ENCODE measurements at regions not wholly inside any gene's neighbourhood (a gene's known extent, or its start where the extent isn't known, plus 50 kb on each side); places are given as distances from the start of the nearest gene placed in this dataset.

DNA sequence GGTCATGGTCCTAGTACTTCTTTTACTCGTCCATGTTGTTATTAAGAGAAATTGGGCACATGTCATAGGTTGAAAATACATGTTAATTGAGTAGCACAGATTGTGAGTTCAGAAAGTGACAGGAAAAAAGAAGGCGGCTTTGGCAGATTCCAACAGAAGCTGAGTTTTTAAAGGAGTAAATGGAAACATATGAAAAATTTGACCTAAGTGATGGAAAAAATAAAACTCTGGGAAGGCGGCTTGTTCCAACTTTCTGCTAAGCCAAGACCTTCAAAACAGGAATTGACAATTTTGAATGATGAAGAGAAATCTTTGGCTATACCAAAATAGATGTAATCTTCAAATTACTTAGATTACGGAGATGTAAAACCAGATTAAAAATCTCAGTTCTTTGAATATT lies 868.0 kb downstream of the EPHA4 start:
- Histone ChIP-seq H3K27me3 (ENCODE audit: control insufficient read depth in 1 of 2, insufficient read depth in 2 of 2, low read length in 2 of 2) (no peaks in the 10 kb centered on the region), H3K36me3 (ENCODE audit: insufficient read depth, low read length) (no peaks in the 10 kb centered on the region), H3K27ac (ENCODE audit: low read depth, low read length) (no peak overlapping the region), H3K4me1 (ENCODE audit: insufficient read depth, low read length) (no peaks in the 10 kb centered on the region), H3K4me3 (ENCODE audit: low read depth in 1 of 2, low read length in 2 of 2) (no peak overlapping the region), H3K9me3 (ENCODE audit: low read length) (no peaks in the 10 kb centered on the region), H3K9ac (ENCODE audit: low read length) (no peak overlapping the region)

GRCh38 chr2:220704810-220705209 lies 867.3 kb downstream of the EPHA4 start:
- no peak overlapping the region for H3K9ac ChIP-seq (ENCODE audit: low read length)
- H3K4me1 ChIP-seq (ENCODE audit: insufficient read depth, low read length): no peaks in the 10 kb centered on the region

GRCh38 chr2:220705678-220706077 lies 866.4 kb downstream of the EPHA4 start:
- H3K36me3 ChIP-seq (ENCODE audit: insufficient read depth, low read length): no peaks in the 10 kb centered on the region
- H3K9ac ChIP-seq (ENCODE audit: low read length): no peak overlapping the region
- no peaks in the 10 kb centered on the region for H3K4me1 ChIP-seq (ENCODE audit: insufficient read depth, low read length)
- H3K4me3 ChIP-seq (ENCODE audit: low read depth in 1 of 2, low read length in 2 of 2): no peak overlapping the region
- no peaks in the 10 kb centered on the region for H3K27me3 ChIP-seq (ENCODE audit: control insufficient read depth in 1 of 2, insufficient read depth in 2 of 2, low read length in 2 of 2)
- no peak overlapping the region for H3K27ac ChIP-seq (ENCODE audit: low read depth, low read length)
- no peaks in the 10 kb centered on the region for H3K9me3 ChIP-seq (ENCODE audit: low read length)

More at GRCh38 chr2:220704810-220705209, 867.3 kb downstream of the EPHA4 start:
- Histone ChIP-seq H3K36me3 (ENCODE audit: insufficient read depth, low read length) (no peaks in the 10 kb centered on the region), H3K9me3 (ENCODE audit: low read length) (no peaks in the 10 kb centered on the region), H3K4me3 (ENCODE audit: low read depth in 1 of 2, low read length in 2 of 2) (no peak overlapping the region), H3K27me3 (ENCODE audit: control insufficient read depth in 1 of 2, insufficient read depth in 2 of 2, low read length in 2 of 2) (no peaks in the 10 kb centered on the region), H3K27ac (ENCODE audit: low read depth, low read length) (no peak overlapping the region)

DNA sequence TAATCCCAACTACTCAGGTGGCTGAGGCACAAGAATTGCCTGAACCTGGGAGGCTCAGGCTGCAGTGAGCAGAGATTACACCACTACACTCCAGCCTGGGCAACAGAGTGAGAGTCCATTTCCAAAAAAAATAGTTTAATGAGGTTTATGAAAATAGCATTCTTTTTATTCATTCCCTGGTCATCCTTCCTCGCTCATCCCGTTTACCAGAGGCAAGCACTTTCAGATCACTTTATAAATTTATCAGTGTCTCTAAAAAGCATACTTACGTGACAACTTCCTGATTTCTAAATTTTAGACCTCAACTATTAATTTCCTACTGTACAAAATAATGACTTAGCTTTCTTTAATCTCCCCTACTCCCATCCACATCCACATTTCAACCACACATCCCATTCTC lies 864.8 kb downstream of the EPHA4 start:
- Histone ChIP-seq H3K27ac (ENCODE audit: low read depth, low read length) (no peak overlapping the region), H3K4me1 (ENCODE audit: insufficient read depth, low read length) (no peaks in the 10 kb centered on the region), H3K36me3 (ENCODE audit: insufficient read depth, low read length) (no peaks in the 10 kb centered on the region), H3K4me3 (ENCODE audit: low read depth in 1 of 2, low read length in 2 of 2) (no peak overlapping the region), H3K9me3 (ENCODE audit: low read length) (no peaks in the 10 kb centered on the region), H3K27me3 (ENCODE audit: control insufficient read depth in 1 of 2, insufficient read depth in 2 of 2, low read length in 2 of 2) (no peaks in the 10 kb centered on the region), H3K9ac (ENCODE audit: low read length) (no peak overlapping the region)

DNA sequence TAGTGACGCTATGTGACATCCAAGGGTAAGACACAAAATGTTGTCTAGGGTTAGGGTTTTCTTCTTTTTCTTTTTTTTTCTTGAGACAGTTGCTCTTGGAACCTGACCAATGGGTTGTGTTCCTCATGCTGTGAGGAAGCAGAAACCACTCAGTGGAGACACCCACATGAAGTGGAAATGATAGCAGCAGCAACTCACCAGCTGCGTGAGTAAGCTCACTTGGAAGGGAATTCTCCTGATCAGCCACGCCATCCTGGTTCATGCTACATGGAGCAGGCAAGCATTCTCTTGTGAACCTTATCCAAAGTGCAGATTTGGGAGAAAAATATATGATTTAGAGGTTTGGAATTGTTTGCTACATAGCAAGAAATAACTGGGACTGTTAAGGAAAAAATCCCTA lies 863.7 kb downstream of the EPHA4 start:
- H3K4me1 ChIP-seq (ENCODE audit: insufficient read depth, low read length): no peaks in the 10 kb centered on the region
- H3K27me3 ChIP-seq (ENCODE audit: control insufficient read depth in 1 of 2, insufficient read depth in 2 of 2, low read length in 2 of 2): no peaks in the 10 kb centered on the region
- H3K9me3 ChIP-seq (ENCODE audit: low read length): no peaks in the 10 kb centered on the region
- no peak overlapping the region for H3K4me3 ChIP-seq (ENCODE audit: low read depth in 1 of 2, low read length in 2 of 2)
- H3K27ac ChIP-seq (ENCODE audit: low read depth, low read length): no peak overlapping the region
- no peak overlapping the region for H3K9ac ChIP-seq (ENCODE audit: low read length)
- H3K36me3 ChIP-seq (ENCODE audit: insufficient read depth, low read length): no peaks in the 10 kb centered on the region

DNA sequence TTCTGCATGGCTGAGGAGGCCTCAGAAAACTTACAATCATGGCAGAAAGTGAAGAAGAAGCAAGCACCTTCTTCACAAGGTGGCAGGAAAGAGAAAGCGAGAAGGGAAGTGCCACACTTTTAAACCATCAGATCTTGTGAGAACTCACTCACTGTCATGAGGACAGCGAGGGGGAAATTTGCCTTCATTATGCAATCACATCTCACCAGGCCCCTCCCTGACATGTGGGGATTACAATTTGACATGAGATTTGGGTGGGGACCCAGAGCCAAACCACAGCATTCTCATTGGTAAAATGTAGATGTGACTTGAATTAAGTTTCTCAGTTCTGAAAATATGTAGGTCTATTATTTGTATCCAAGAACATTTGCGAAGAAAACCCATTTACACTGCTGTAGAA lies 854.8 kb downstream of the EPHA4 start:
- no peaks in the 10 kb centered on the region for H3K27me3 ChIP-seq (ENCODE audit: control insufficient read depth in 1 of 2, insufficient read depth in 2 of 2, low read length in 2 of 2)
- H3K4me3 ChIP-seq (ENCODE audit: low read depth in 1 of 2, low read length in 2 of 2): no peak overlapping the region
- H3K36me3 ChIP-seq (ENCODE audit: insufficient read depth, low read length): no peaks in the 10 kb centered on the region
- H3K27ac ChIP-seq (ENCODE audit: low read depth, low read length): no peak overlapping the region
- H3K4me1 ChIP-seq (ENCODE audit: insufficient read depth, low read length): no peaks in the 10 kb centered on the region
- no peaks in the 10 kb centered on the region for H3K9me3 ChIP-seq (ENCODE audit: low read length)
- no peak overlapping the region for H3K9ac ChIP-seq (ENCODE audit: low read length)

- Histone ChIP-seq H3K4me3 (ENCODE audit: low read depth in 1 of 2, low read length in 2 of 2) (no peak overlapping the region), H3K9me3 (ENCODE audit: low read length) (peaks cover 3% of the 10 kb centered on the region), H3K27me3 (ENCODE audit: control insufficient read depth in 1 of 2, insufficient read depth in 2 of 2, low read length in 2 of 2) (no peaks in the 10 kb centered on the region), H3K4me1 (ENCODE audit: insufficient read depth, low read length) (no peaks in the 10 kb centered on the region), H3K36me3 (ENCODE audit: insufficient read depth, low read length) (no peaks in the 10 kb centered on the region), H3K27ac (ENCODE audit: low read depth, low read length) (no peak overlapping the region), H3K9ac (ENCODE audit: low read length) (no peak overlapping the region)
These were observed 835.3 kb downstream of the EPHA4 start for GRCh38 chr2:220736778-220737177.

- peaks cover 3% of the 10 kb centered on the region for H3K9me3 ChIP-seq (ENCODE audit: low read length)
- no peak overlapping the region for H3K9ac ChIP-seq (ENCODE audit: low read length)
- no peak overlapping the region for H3K27ac ChIP-seq (ENCODE audit: low read depth, low read length)
- no peaks in the 10 kb centered on the region for H3K36me3 ChIP-seq (ENCODE audit: insufficient read depth, low read length)
- no peak overlapping the region for H3K4me3 ChIP-seq (ENCODE audit: low read depth in 1 of 2, low read length in 2 of 2)
- no peaks in the 10 kb centered on the region for H3K4me1 ChIP-seq (ENCODE audit: insufficient read depth, low read length)
- no peaks in the 10 kb centered on the region for H3K27me3 ChIP-seq (ENCODE audit: control insufficient read depth in 1 of 2, insufficient read depth in 2 of 2, low read length in 2 of 2)
These were observed 828.9 kb downstream of the EPHA4 start for GRCh38 chr2:220743203-220743602.

GRCh38 chr2:220744861-220745260 lies 827.2 kb downstream of the EPHA4 start:
- Histone ChIP-seq H3K27ac (ENCODE audit: low read depth, low read length) (no peak overlapping the region), H3K9me3 (ENCODE audit: low read length) (no peaks in the 10 kb centered on the region), H3K4me3 (ENCODE audit: low read depth in 1 of 2, low read length in 2 of 2) (no peak overlapping the region), H3K4me1 (ENCODE audit: insufficient read depth, low read length) (no peaks in the 10 kb centered on the region), H3K27me3 (ENCODE audit: control insufficient read depth in 1 of 2, insufficient read depth in 2 of 2, low read length in 2 of 2) (no peaks in the 10 kb centered on the region), H3K36me3 (ENCODE audit: insufficient read depth, low read length) (no peaks in the 10 kb centered on the region), H3K9ac (ENCODE audit: low read length) (no peak overlapping the region)

DNA sequence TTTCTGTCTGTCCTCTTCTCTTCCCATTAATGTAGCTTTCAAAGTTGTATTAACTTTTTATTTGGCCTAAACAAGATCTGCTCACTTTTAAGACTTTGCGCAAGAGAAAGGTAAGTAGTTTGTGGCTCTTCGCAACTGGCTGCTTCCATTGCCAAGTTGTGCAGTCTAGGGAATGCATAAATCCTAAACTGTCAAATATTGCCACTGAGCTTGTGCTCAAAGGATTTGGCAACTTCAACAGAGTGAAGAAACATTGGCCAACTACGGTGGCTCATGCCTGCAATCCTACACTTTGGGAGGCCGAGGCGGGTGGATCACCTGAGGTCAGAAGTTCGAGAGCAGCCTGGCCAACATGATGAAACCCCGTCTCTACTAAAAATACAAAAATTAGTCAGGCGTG lies 826.4 kb downstream of the EPHA4 start:
- no peaks in the 10 kb centered on the region for H3K27me3 ChIP-seq (ENCODE audit: control insufficient read depth in 1 of 2, insufficient read depth in 2 of 2, low read length in 2 of 2)
- no peaks in the 10 kb centered on the region for H3K4me1 ChIP-seq (ENCODE audit: insufficient read depth, low read length)
- no peak overlapping the region for H3K27ac ChIP-seq (ENCODE audit: low read depth, low read length)
- H3K9me3 ChIP-seq (ENCODE audit: low read length): no peaks in the 10 kb centered on the region
- H3K36me3 ChIP-seq (ENCODE audit: insufficient read depth, low read length): no peaks in the 10 kb centered on the region
- H3K4me3 ChIP-seq (ENCODE audit: low read depth in 1 of 2, low read length in 2 of 2): no peak overlapping the region
- no peak overlapping the region for H3K9ac ChIP-seq (ENCODE audit: low read length)

DNA sequence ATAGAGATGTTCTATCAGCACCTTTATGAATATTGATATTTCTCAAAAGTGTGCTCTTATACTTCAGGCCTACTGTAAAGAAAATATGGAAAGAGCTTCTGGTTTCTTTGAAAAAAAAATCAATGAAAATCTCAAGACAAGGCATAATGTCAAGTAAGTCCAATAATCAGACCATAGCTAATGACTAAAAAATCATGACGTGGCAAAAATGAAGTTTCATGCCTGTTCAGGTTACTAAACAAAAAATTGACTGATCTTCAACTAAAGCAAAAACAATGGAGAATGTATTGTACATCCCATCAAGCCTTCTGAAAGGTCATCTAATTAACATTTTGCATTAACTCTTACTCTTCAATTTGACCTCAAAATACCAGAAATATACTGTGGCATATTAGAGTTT lies 824.4 kb downstream of the EPHA4 start:
- Histone ChIP-seq H3K27me3 (ENCODE audit: control insufficient read depth in 1 of 2, insufficient read depth in 2 of 2, low read length in 2 of 2) (no peaks in the 10 kb centered on the region), H3K9me3 (ENCODE audit: low read length) (no peaks in the 10 kb centered on the region), H3K4me3 (ENCODE audit: low read depth in 1 of 2, low read length in 2 of 2) (no peak overlapping the region), H3K27ac (ENCODE audit: low read depth, low read length) (no peak overlapping the region), H3K9ac (ENCODE audit: low read length) (no peak overlapping the region), H3K4me1 (ENCODE audit: insufficient read depth, low read length) (no peaks in the 10 kb centered on the region), H3K36me3 (ENCODE audit: insufficient read depth, low read length) (no peaks in the 10 kb centered on the region)

- H3K9ac ChIP-seq (ENCODE audit: low read length): no peak overlapping the region
- no peak overlapping the region for H3K4me3 ChIP-seq (ENCODE audit: low read depth in 1 of 2, low read length in 2 of 2)
- no peaks in the 10 kb centered on the region for H3K4me1 ChIP-seq (ENCODE audit: insufficient read depth, low read length)
- no peaks in the 10 kb centered on the region for H3K27me3 ChIP-seq (ENCODE audit: control insufficient read depth in 1 of 2, insufficient read depth in 2 of 2, low read length in 2 of 2)
- no peaks in the 10 kb centered on the region for H3K36me3 ChIP-seq (ENCODE audit: insufficient read depth, low read length)
- H3K27ac ChIP-seq (ENCODE audit: low read depth, low read length): no peak overlapping the region
- no peaks in the 10 kb centered on the region for H3K9me3 ChIP-seq (ENCODE audit: low read length)
These were observed 823.1 kb downstream of the EPHA4 start for GRCh38 chr2:220748875-220749479.

Measured in muscle layer of colon (tissue), 2 donors.